ENCODE measurements at regions not wholly inside any gene's neighbourhood (a gene's known extent, or its start where the extent isn't known, plus 50 kb on each side); places are given as distances from the start of the nearest gene placed in this dataset.

- TF ChIP-seq CTCF (IDR thresholded peaks at IDR 0.05) (no peak), POLR2A (IDR thresholded peaks at IDR 0.05) (no peak)
Measured at GRCh38 chr4:27534488-27534887, 673.8 kb downstream of the STIM2 start.

Measured in heart left ventricle (tissue), 13 donors.